Fibroblast of lung (primary cell): ENCODE measurements at regions not wholly inside any gene's neighbourhood (a gene's known extent, or its start where the extent isn't known, plus 50 kb on each side); places are given as distances from the start of the nearest gene placed in this dataset.

Source experiments
- DNase-seq, 2 donors: peaks; one replicate each; pipeline versions ENCODE4 v3.0.0 to v3.0.0-alpha.2; 2010; ENCODE audit warnings: low read depth in 2 of 2
- H2AFZ ChIP-seq: 2 replicates; pipeline ENCODE4 v1.5.1; 2012; ENCODE audit warnings: low read length, control low read depth, inconsistent platforms
- H3K27ac ChIP-seq: 2 replicates; pipeline ENCODE4 v1.5.1; 2011; ENCODE audit warnings: low read length, control low read depth; ENCODE audit not compliant: insufficient read depth
- H3K27me3 ChIP-seq: 2 replicates; pipeline ENCODE4 v1.5.1; 2011; ENCODE audit warnings: mild to moderate bottlenecking, low read length; ENCODE audit not compliant: control insufficient read depth, insufficient read depth
- H3K36me3 ChIP-seq: 2 replicates; pipeline ENCODE4 v1.5.1; 2011; ENCODE audit warnings: low read length; ENCODE audit not compliant: control insufficient read depth, insufficient read depth
- H3K4me1 ChIP-seq: 2 replicates; pipeline ENCODE4 v1.5.1; 2011; ENCODE audit warnings: low read length; ENCODE audit not compliant: control insufficient read depth, insufficient read depth; ENCODE audit errors: extremely low read depth
- H3K4me2 ChIP-seq: 2 replicates; pipeline ENCODE4 v1.5.1; 2011; ENCODE audit warnings: low read length, control low read depth; ENCODE audit not compliant: insufficient read depth; ENCODE audit errors: extremely low read depth
- H3K4me3 ChIP-seq, 4 experiments: fragments of 200-600 bp in 1 of 4; sonication (generic) in 1 of 4; replicated peaks in 1 of 4; 2 replicates each; pipeline ENCODE4 v1.5.1; 2011 to 2016; ENCODE audit warnings: low read length in 4 of 4, low read depth in 3 of 4, mild to moderate bottlenecking in 3 of 4, control low read depth in 2 of 4, inconsistent platforms in 1 of 4, mixed read lengths in 1 of 4; ENCODE audit not compliant: insufficient read depth in 1 of 4; ENCODE audit errors: control extremely low read depth in 1 of 4
- H3K79me2 ChIP-seq: 2 replicates; pipeline ENCODE4 v1.5.1; 2012; ENCODE audit warnings: mild to moderate bottlenecking, low read length, inconsistent platforms; ENCODE audit not compliant: control insufficient read depth, insufficient read depth
- H3K9ac ChIP-seq: 2 replicates; pipeline ENCODE4 v1.5.1; 2011; ENCODE audit warnings: mild to moderate bottlenecking, low read length, control low read depth; ENCODE audit not compliant: insufficient read depth
- H3K9me3 ChIP-seq: 2 replicates; pipeline ENCODE4 v1.5.1; 2012; ENCODE audit warnings: low read depth, low read length; ENCODE audit not compliant: control insufficient read depth, insufficient read depth
- H4K20me1 ChIP-seq: 2 replicates; pipeline ENCODE4 v1.5.1; 2011; ENCODE audit warnings: low read length; ENCODE audit not compliant: control insufficient read depth, insufficient read depth; ENCODE audit errors: extremely low read depth
- EZH2 ChIP-seq: IDR thresholded peaks from 2 replicates; pipeline ENCODE4 v1.5.1; 2012; ENCODE audit warnings: low read length, control low read depth, mild to moderate bottlenecking; ENCODE audit errors: missing control alignments
- TF ChIP-seq, protein P1 (sequence below), 2 donors: IDR thresholded peaks in 1 of 2; conservative IDR thresholded peaks in 1 of 2; 1 replicate in 1 of 2; 2 replicates in 1 of 2; pipeline ENCODE4 v1.5.1; 2011 to 2012; ENCODE audit warnings: low read length in 2 of 2, control low read depth in 1 of 2, inconsistent platforms in 1 of 2, low read depth in 1 of 2, mild to moderate bottlenecking in 1 of 2

DNA sequence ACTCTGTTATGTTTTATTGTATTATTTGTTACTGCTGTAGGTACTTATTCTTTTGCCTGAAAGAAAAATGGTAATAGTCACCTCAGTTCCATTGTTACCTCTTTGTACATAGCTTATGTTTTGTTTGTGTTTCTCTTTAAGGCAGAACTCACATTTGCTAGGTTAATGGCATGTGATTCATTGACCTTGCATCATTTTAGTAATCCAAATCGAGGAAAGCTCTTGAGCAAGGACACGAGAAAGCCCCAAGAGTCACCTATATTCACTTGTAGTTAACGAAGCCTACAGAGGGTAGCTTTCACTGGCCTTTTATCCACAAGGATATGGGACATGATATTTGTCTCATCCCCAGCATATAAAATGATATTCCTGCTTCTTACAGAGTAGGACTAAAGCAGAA, 1765.2 kb downstream of the NCAM2 start:
- no peaks in the 10 kb centered on the region for H3K36me3 ChIP-seq
- H3K9me3 ChIP-seq, result no peaks in the 10 kb centered on the region
- H3K4me3 ChIP-seq, result no peak overlapping the region
- no peak overlapping the region for H3K4me2 ChIP-seq
- no peaks in the 10 kb centered on the region for H3K27me3 ChIP-seq
- H3K9ac ChIP-seq, result no peak overlapping the region
- H3K4me1 ChIP-seq, result no peaks in the 10 kb centered on the region
- TF ChIP-seq, protein P1, sequence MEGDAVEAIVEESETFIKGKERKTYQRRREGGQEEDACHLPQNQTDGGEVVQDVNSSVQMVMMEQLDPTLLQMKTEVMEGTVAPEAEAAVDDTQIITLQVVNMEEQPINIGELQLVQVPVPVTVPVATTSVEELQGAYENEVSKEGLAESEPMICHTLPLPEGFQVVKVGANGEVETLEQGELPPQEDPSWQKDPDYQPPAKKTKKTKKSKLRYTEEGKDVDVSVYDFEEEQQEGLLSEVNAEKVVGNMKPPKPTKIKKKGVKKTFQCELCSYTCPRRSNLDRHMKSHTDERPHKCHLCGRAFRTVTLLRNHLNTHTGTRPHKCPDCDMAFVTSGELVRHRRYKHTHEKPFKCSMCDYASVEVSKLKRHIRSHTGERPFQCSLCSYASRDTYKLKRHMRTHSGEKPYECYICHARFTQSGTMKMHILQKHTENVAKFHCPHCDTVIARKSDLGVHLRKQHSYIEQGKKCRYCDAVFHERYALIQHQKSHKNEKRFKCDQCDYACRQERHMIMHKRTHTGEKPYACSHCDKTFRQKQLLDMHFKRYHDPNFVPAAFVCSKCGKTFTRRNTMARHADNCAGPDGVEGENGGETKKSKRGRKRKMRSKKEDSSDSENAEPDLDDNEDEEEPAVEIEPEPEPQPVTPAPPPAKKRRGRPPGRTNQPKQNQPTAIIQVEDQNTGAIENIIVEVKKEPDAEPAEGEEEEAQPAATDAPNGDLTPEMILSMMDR (conservative IDR thresholded peaks at IDR 0.05 in 1 of 2, IDR thresholded peaks at IDR 0.05 in 1 of 2; ENCODE audit: low read depth in 1 of 2, low read length in 2 of 2), result no peak
- no peak for TF ChIP-seq EZH2
- H2AFZ ChIP-seq, result no peak overlapping the region
- no peaks in the 10 kb centered on the region for H4K20me1 ChIP-seq
- H3K79me2 ChIP-seq, result no peaks in the 10 kb centered on the region
- no peak for DNase-seq
- no peak overlapping the region for H3K27ac ChIP-seq

DNA sequence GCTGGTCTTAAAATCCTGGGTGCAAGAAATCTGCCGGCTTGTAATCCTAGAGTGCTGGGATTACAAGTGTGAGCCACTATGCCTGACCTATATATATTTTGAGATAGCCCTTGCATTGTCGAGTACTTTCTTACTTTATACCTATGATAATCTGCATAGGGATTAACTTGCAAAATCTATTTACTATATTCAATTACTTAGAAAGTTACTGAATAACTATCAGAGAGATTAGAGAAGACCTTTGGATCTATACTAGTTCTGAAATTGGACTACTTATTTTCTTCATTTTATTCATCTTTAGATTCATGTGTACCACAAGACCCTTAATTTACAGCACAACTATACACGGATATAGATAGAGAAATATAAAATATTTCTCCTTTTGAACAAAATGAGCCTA, 1766.0 kb downstream of the NCAM2 start:
- H3K27ac ChIP-seq, result no peak overlapping the region
- H3K79me2 ChIP-seq, result no peaks in the 10 kb centered on the region
- no peaks in the 10 kb centered on the region for H3K9me3 ChIP-seq
- no peak for DNase-seq
- H3K9ac ChIP-seq, result no peak overlapping the region
- no peak overlapping the region for H3K4me3 ChIP-seq
- no peak for TF ChIP-seq EZH2
- TF ChIP-seq, protein P1 (conservative IDR thresholded peaks at IDR 0.05 in 1 of 2, IDR thresholded peaks at IDR 0.05 in 1 of 2; ENCODE audit: low read depth in 1 of 2, low read length in 2 of 2), result no peak
- no peak overlapping the region for H2AFZ ChIP-seq
- H4K20me1 ChIP-seq, result no peaks in the 10 kb centered on the region
- H3K36me3 ChIP-seq, result no peaks in the 10 kb centered on the region
- no peak overlapping the region for H3K4me2 ChIP-seq
- H3K4me1 ChIP-seq, result no peaks in the 10 kb centered on the region
- H3K27me3 ChIP-seq, result no peaks in the 10 kb centered on the region

DNA sequence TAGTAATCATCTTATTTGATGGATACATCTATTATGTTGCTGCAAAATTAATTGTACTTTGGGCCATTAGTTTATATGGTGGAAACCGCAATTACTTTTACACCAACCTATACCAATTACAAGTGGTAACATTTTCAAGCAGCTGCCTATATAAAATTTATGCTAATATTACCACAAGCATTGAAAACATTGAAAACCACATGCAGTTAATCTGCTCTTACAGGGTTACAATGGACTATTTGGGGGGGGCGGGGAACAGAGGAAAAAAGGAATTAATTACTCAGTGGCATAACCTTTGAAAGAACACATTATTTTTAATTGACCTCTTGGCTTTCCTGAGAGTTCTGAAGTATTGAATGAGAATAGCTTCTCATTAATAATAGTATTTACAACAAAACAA, 1793.2 kb downstream of the NCAM2 start:
- no peak overlapping the region for H2AFZ ChIP-seq
- no peak overlapping the region for H3K9ac ChIP-seq
- H3K4me2 ChIP-seq, result no peak overlapping the region
- no peaks in the 10 kb centered on the region for H3K4me1 ChIP-seq
- no peaks in the 10 kb centered on the region for H3K79me2 ChIP-seq
- TF ChIP-seq, protein P1 (conservative IDR thresholded peaks at IDR 0.05 in 1 of 2, IDR thresholded peaks at IDR 0.05 in 1 of 2; ENCODE audit: low read depth in 1 of 2, low read length in 2 of 2), result no peak
- no peak for TF ChIP-seq EZH2
- DNase-seq, result no peak
- H3K9me3 ChIP-seq, result no peaks in the 10 kb centered on the region
- no peaks in the 10 kb centered on the region for H3K27me3 ChIP-seq
- no peaks in the 10 kb centered on the region for H3K36me3 ChIP-seq
- H4K20me1 ChIP-seq, result no peaks in the 10 kb centered on the region
- no peak overlapping the region for H3K27ac ChIP-seq
- no peak overlapping the region for H3K4me3 ChIP-seq
